Upper lobe of left lung (tissue), 6 donors: ENCODE measurements at regions not wholly inside any gene's neighbourhood (a gene's known extent, or its start where the extent isn't known, plus 50 kb on each side); places are given as distances from the start of the nearest gene placed in this dataset.
A peak's percentile ranks its signal among the peaks of the same experiment; 100 is the strongest.

Experiments
- ATAC-seq, 2 donors: fragments of 200-7000 bp; cut with Tn5 transposase; one replicate each; pipeline ENCODE4 v1.9.1; 2022; ENCODE audit warnings: mild to moderate bottlenecking in 2 of 2, moderate library complexity in 2 of 2; ENCODE audit not compliant: low FRiP score in 2 of 2
- DNase-seq, 2 donors: peaks; one replicate each; pipeline ENCODE4 v3.0.0-alpha.2; 2019 to 2020
- H3K27ac ChIP-seq, 4 donors: fragments of 200-600 bp; sonication (generic); one replicate each; pipeline ENCODE4 v1.5.1; 2016 to 2019
- H3K27me3 ChIP-seq, 4 donors: fragments of 200-600 bp; sonication (generic); one replicate each; pipeline ENCODE4 v1.5.1; 2017 to 2019
- H3K36me3 ChIP-seq, 4 donors: fragments of 200-600 bp; sonication (generic); one replicate each; pipeline ENCODE4 v1.5.1; 2016 to 2019
- H3K4me1 ChIP-seq, 4 donors: fragments of 200-600 bp; sonication (generic); one replicate each; pipeline ENCODE4 v1.5.1; 2018 to 2019
- H3K4me3 ChIP-seq, 4 donors: fragments of 200-600 bp; sonication (generic); one replicate each; pipeline ENCODE4 v1.5.1; 2017 to 2019; ENCODE audit warnings: mild to moderate bottlenecking in 2 of 4, moderate library complexity in 1 of 4
- H3K9me3 ChIP-seq, 4 donors: fragments of 200-600 bp; sonication (generic); one replicate each; pipeline ENCODE4 v1.5.1; 2018 to 2019
- CTCF ChIP-seq, 6 experiments: fragments of 450-650 bp in 4 of 6; fragments of 200-600 bp in 2 of 6; sonication (generic) in 2 of 6; IDR thresholded peaks; one replicate each; pipeline ENCODE4 v1.5.1; 2016 to 2019; ENCODE audit warnings: antibody characterized with exemption in 6 of 6
- EP300 ChIP-seq, 4 donors: sonication (generic); formaldehyde crosslinking; IDR thresholded peaks; one replicate each; pipeline ENCODE4 v1.5.1; 2017; ENCODE audit warnings: antibody characterized with exemption in 4 of 4, control low read depth in 2 of 4
- POLR2A ChIP-seq, 4 donors: fragments of 450-650 bp; IDR thresholded peaks; one replicate each; pipeline ENCODE4 v1.5.1; 2016 to 2017; ENCODE audit warnings: antibody characterized with exemption in 4 of 4, mild to moderate bottlenecking in 2 of 4
- POLR2AphosphoS5 ChIP-seq, 2 donors: sonication (generic); formaldehyde crosslinking; IDR thresholded peaks; one replicate each; pipeline ENCODE4 v1.5.1; 2017; ENCODE audit warnings: antibody characterized with exemption in 2 of 2
- WGBS, 2 donors: methylation state at CpG; one replicate each; pipeline ENCODE4 v1.1.5; 2017 to 2018; 5-methylcytosine and 5-hydroxymethylcytosine counted together
- donor health status: DM: no; HTN: no; CAD: no; lungs with moderate emphysema.
- donor health status: DM: no; HTN: yes; CAD: no; lungs with severe emphysema.

- ATAC-seq, result no peak
- 90 to 91% methylated on average over 22 of the region's 22 CpGs for WGBS, 2 donors
- Histone ChIP-seq H3K4me3 (peak overlapping the region in 3 of 4 donors; percentile 50 to 60 (median 56)), H3K27me3 (no peaks in the 10 kb centered on the region), H3K9me3 (peaks cover 0 to 3% (median 0%) of the 10 kb centered on the region in 4 donors), H3K36me3 (no peaks in the 10 kb centered on the region), H3K4me1 (peaks cover 0 to 6% (median 0%) of the 10 kb centered on the region in 4 donors), H3K27ac (peak overlapping the region; percentile 84 to 91 (median 90))
- TF ChIP-seq POLR2A (IDR thresholded peaks at IDR 0.05), result no peak
- no peak for DNase-seq
Observed at GRCh38 chr19:20422216-20423205, 143.1 kb downstream of the ZNF737 start.

DNA sequence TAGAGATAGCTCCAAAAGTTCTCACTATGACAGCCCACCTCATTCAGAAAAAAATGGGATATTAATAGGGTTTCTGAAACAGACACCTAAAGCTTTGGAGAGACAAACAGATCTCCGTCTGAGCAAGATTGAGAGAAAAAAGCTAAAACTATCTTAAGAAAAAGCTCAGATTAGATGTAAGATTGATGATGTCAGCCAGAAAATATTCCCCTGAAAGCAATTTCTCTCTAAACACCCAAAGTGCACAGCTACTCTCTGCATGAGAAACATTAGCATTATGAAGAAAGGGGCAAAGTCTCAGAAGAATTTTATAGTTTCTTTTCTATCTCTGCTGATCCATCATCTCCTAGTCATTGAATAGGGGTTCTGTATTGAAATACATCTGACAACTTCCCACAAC lies 148.9 kb downstream of the ZNF737 start:
- no peaks in the 10 kb centered on the region for H3K36me3 ChIP-seq
- DNase-seq (no peak), ATAC-seq (no peak)
- 85 to 92% methylated on average over 1 of the region's 1 CpG for WGBS, 2 donors
- no peak overlapping the region for H3K27ac ChIP-seq
- H3K4me3 ChIP-seq, result no peak overlapping the region
- no peaks in the 10 kb centered on the region for H3K27me3 ChIP-seq
- no peaks in the 10 kb centered on the region for H3K4me1 ChIP-seq
- H3K9me3 ChIP-seq, result peaks cover 0 to 11% (median 1%) of the 10 kb centered on the region in 4 donors
- TF ChIP-seq POLR2A (IDR thresholded peaks at IDR 0.05) (no peak), EP300 (IDR thresholded peaks at IDR 0.05) (no peak), POLR2AphosphoS5 (IDR thresholded peaks at IDR 0.05) (no peak), CTCF (IDR thresholded peaks at IDR 0.05) (no peak)

DNA sequence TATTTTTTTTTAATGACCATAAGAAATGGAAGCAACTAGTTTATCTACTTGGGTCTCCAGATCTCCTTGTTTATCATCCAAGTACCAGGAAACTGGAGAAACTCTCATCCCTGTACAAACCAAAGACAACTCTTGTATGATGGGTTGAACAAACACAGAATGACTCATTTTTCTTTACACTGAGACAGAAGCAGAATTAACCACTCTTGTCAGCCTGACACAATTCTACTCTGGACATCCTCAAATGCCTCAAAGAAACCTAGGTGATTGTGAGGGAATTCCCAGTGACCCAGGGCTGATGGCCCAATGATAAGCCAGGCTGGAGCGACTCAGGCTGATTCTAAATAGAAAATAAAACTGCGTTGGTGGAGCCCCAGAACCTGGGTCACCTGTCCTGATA lies 151.5 kb downstream of the ZNF737 start:
- Histone ChIP-seq H3K4me1 (no peaks in the 10 kb centered on the region), H3K27me3 (no peaks in the 10 kb centered on the region), H3K27ac (no peak overlapping the region), H3K4me3 (no peak overlapping the region), H3K9me3 (peaks cover 0 to 11% (median 1%) of the 10 kb centered on the region in 4 donors), H3K36me3 (no peaks in the 10 kb centered on the region)
- TF ChIP-seq POLR2A (IDR thresholded peaks at IDR 0.05), result no peak
- TF ChIP-seq POLR2AphosphoS5 (IDR thresholded peaks at IDR 0.05), result no peak
- no peak for TF ChIP-seq CTCF (IDR thresholded peaks at IDR 0.05)
- no peak for TF ChIP-seq EP300 (IDR thresholded peaks at IDR 0.05)
- WGBS, 2 donors, result 100% methylated on average over 2 of the region's 2 CpGs
- DNase-seq, result no peak
- no peak for ATAC-seq

GRCh38 chr19:20413705-20414104 lies 151.9 kb downstream of the ZNF737 start:
- peaks cover 0 to 11% (median 1%) of the 10 kb centered on the region in 4 donors for H3K9me3 ChIP-seq
- H3K4me1 ChIP-seq, result no peaks in the 10 kb centered on the region
- TF ChIP-seq CTCF (IDR thresholded peaks at IDR 0.05), result no peak
- TF ChIP-seq EP300 (IDR thresholded peaks at IDR 0.05), result no peak
- TF ChIP-seq POLR2AphosphoS5 (IDR thresholded peaks at IDR 0.05), result no peak
- TF ChIP-seq POLR2A (IDR thresholded peaks at IDR 0.05), result no peak
- no peaks in the 10 kb centered on the region for H3K36me3 ChIP-seq
- no peak overlapping the region for H3K4me3 ChIP-seq
- no peak overlapping the region for H3K27ac ChIP-seq
- H3K27me3 ChIP-seq, result no peaks in the 10 kb centered on the region
- ATAC-seq (no peak), DNase-seq (no peak)
- 92 to 97% methylated on average over 3 of the region's 3 CpGs for WGBS, 2 donors

- H3K9me3 ChIP-seq, result peaks cover 0 to 11% (median 1%) of the 10 kb centered on the region in 4 donors
- no peaks in the 10 kb centered on the region for H3K27me3 ChIP-seq
- no peak overlapping the region for H3K27ac ChIP-seq
- no peaks in the 10 kb centered on the region for H3K36me3 ChIP-seq
- no peak overlapping the region for H3K4me3 ChIP-seq
- no peak for TF ChIP-seq EP300 (IDR thresholded peaks at IDR 0.05)
- no peak for TF ChIP-seq CTCF (IDR thresholded peaks at IDR 0.05)
- no peak for TF ChIP-seq POLR2AphosphoS5 (IDR thresholded peaks at IDR 0.05)
- no peak for TF ChIP-seq POLR2A (IDR thresholded peaks at IDR 0.05)
- DNase-seq (no peak), ATAC-seq (no peak)
- H3K4me1 ChIP-seq, result no peaks in the 10 kb centered on the region
Observed at GRCh38 chr19:20412846-20413245, 152.7 kb downstream of the ZNF737 start.
